GM19467 (cell line): ENCODE measurements at regions not wholly inside any gene's neighbourhood (a gene's known extent, or its start where the extent isn't known, plus 50 kb on each side); places are given as distances from the start of the nearest gene placed in this dataset.

Experiments
- ATAC-seq: cut with Tn5 transposase; IDR thresholded peaks from one replicate; pipeline ENCODE4 v1.9.1; 2021; ENCODE audit warnings: mild to moderate bottlenecking, moderate library complexity; ENCODE audit not compliant: unreplicated experiment

GRCh38 chr4:160872491-160872890, 1291.3 kb downstream of the FSTL5 start:
- no peak for ATAC-seq

GRCh38 chr4:160877087-160877790, 1286.6 kb downstream of the FSTL5 start:
- ATAC-seq = no peak

GRCh38 chr4:160880180-160880579, 1283.6 kb downstream of the FSTL5 start:
- no peak for ATAC-seq

- ATAC-seq = no peak
Observed at GRCh38 chr4:160887668-160888067, 1276.1 kb downstream of the FSTL5 start.

GRCh38 chr4:160894128-160894527, 1269.7 kb downstream of the FSTL5 start:
- no peak for ATAC-seq

GRCh38 chr4:160894809-160895208, 1269.0 kb downstream of the FSTL5 start:
- ATAC-seq = no peak

GRCh38 chr4:160927311-160927710, 1236.5 kb downstream of the FSTL5 start:
- no peak for ATAC-seq

GRCh38 chr4:160928482-160928881, 1235.3 kb downstream of the FSTL5 start:
- no peak for ATAC-seq

GRCh38 chr4:160947653-160948052, 1216.1 kb downstream of the FSTL5 start:
- ATAC-seq = no peak

- no peak for ATAC-seq
Observed at GRCh38 chr4:160956875-160957274, 1206.9 kb downstream of the FSTL5 start.

GRCh38 chr4:160969925-160970324, 1193.9 kb downstream of the FSTL5 start:
- ATAC-seq = no peak

- no peak for ATAC-seq
Observed at GRCh38 chr4:160980091-160980490, 1183.7 kb downstream of the FSTL5 start.

GRCh38 chr4:160981083-160981482, 1182.7 kb downstream of the FSTL5 start:
- ATAC-seq = no peak

GRCh38 chr4:160983035-160983434, 1180.8 kb downstream of the FSTL5 start:
- no peak for ATAC-seq

- no peak for ATAC-seq
Observed at GRCh38 chr4:161002386-161002785, 1161.4 kb downstream of the FSTL5 start.

- no peak for ATAC-seq
Observed at GRCh38 chr4:161003418-161004057, 1160.3 kb downstream of the FSTL5 start.

- no peak for ATAC-seq
Observed at GRCh38 chr4:161005746-161006145, 1158.1 kb downstream of the FSTL5 start.

GRCh38 chr4:161008527-161008926, 1155.3 kb downstream of the FSTL5 start:
- no peak for ATAC-seq

- no peak for ATAC-seq
Observed at GRCh38 chr4:161010227-161010626, 1153.6 kb downstream of the FSTL5 start.
